IMR-90 (cell line): ENCODE measurements at regions not wholly inside any gene's neighbourhood (a gene's known extent, or its start where the extent isn't known, plus 50 kb on each side); places are given as distances from the start of the nearest gene placed in this dataset.

ENCODE experiments used
- ATAC-seq: fragments of 200-7000 bp; cut with Tn5 transposase; 2 replicates; pipeline ENCODE4 v1.9.1; 2020; ENCODE audit warnings: low read depth, mild to moderate bottlenecking, moderate library complexity
- BruUV-seq: library from RNA; stranded (reverse); fragments of 400-500 nt; replicated peaks from 2 replicates; lab custom pipeline; 2021; lab: Mats Ljungman, UMichigan
- CTCF ChIA-PET: fragments of 300-600 bp; formaldehyde crosslinking; extraction: SDS; loops from one replicate; lab custom pipeline; 2021; ENCODE audit warnings: antibody characterized with exemption; lab: Yijun Ruan, JAX
- POLR2A ChIA-PET: fragments of 300-600 bp; sonication (Branson Sonifier 250); formaldehyde crosslinking; loops from one replicate; lab custom pipeline; 2022; ENCODE audit warnings: antibody characterized with exemption; ENCODE audit not compliant: unreplicated experiment; lab: Charles Lee
- DNase-seq: peaks from one replicate; pipeline ENCODE4 v3.0.0; 2013
- H2AFZ ChIP-seq: replicated peaks from 2 replicates; pipeline ENCODE3; 2013; ENCODE audit warnings: low read length, mild to moderate bottlenecking; ENCODE audit not compliant: poor library complexity
- H2AK5ac ChIP-seq: 2 replicates; pipeline ENCODE4 v1.6.1; 2013; ENCODE audit warnings: low read depth, low read length, inconsistent platforms
- H2AK9ac ChIP-seq: replicated peaks from 2 replicates; pipeline ENCODE3; 2013; ENCODE audit warnings: mild to moderate bottlenecking, low read depth, low read length, moderate library complexity; ENCODE audit not compliant: poor library complexity
- H2BK120ac ChIP-seq: 2 replicates; pipeline ENCODE4 v1.6.1; 2013; ENCODE audit warnings: low read depth, low read length, inconsistent platforms
- H2BK15ac ChIP-seq: 3 replicates; pipeline ENCODE4 v1.6.1; 2013; ENCODE audit warnings: low read depth, low read length, inconsistent platforms
- H2BK20ac ChIP-seq: 2 replicates; pipeline ENCODE4 v1.6.1; 2013; ENCODE audit warnings: low read depth, mild to moderate bottlenecking, inconsistent platforms, low read length, moderate library complexity
- H2BK5ac ChIP-seq: 2 replicates; pipeline ENCODE4 v1.6.1; 2013; ENCODE audit warnings: mild to moderate bottlenecking, low read depth, low read length, inconsistent platforms; ENCODE audit not compliant: poor library complexity, severe bottlenecking
- H3K14ac ChIP-seq: replicated peaks from 2 replicates; pipeline ENCODE4 v1.6.1; 2013; ENCODE audit warnings: low read depth, low read length, inconsistent platforms
- H3K18ac ChIP-seq: 2 replicates; pipeline ENCODE4 v1.6.1; 2013; ENCODE audit warnings: low read depth, low read length, control low read depth
- H3K23ac ChIP-seq: 2 replicates; pipeline ENCODE4 v1.6.1; 2013; ENCODE audit warnings: low read depth, low read length, inconsistent platforms
- H3K27ac ChIP-seq: 2 replicates; pipeline ENCODE4 v1.5.1; 2013; ENCODE audit warnings: mild to moderate bottlenecking, control low read depth, low read length; ENCODE audit not compliant: insufficient read depth
- H3K27me3 ChIP-seq: 2 replicates; pipeline ENCODE4 v1.6.1; 2013; ENCODE audit warnings: low read length; ENCODE audit not compliant: control insufficient read depth, insufficient read depth
- H3K36me3 ChIP-seq: 2 replicates; pipeline ENCODE4 v1.6.1; 2013; ENCODE audit warnings: low read length, mixed read lengths; ENCODE audit not compliant: control insufficient read depth, insufficient read depth
- H3K4ac ChIP-seq: 2 replicates; pipeline ENCODE4 v1.6.1; 2013; ENCODE audit warnings: low read depth, low read length, inconsistent platforms
- H3K4me1 ChIP-seq: 2 replicates; pipeline ENCODE4 v1.6.1; 2013; ENCODE audit warnings: low read length, mixed read lengths; ENCODE audit not compliant: control insufficient read depth, insufficient read depth
- H3K4me2 ChIP-seq: 2 replicates; pipeline ENCODE4 v1.6.1; 2013; ENCODE audit warnings: low read depth, mild to moderate bottlenecking, control low read depth, low read length, moderate library complexity
- H3K4me3 ChIP-seq: 2 replicates; pipeline ENCODE4 v1.5.1; 2013; ENCODE audit warnings: low read depth, mild to moderate bottlenecking, control low read depth, low read length, moderate library complexity; ENCODE audit not compliant: insufficient read depth
- H3K56ac ChIP-seq: 2 replicates; pipeline ENCODE4 v1.6.1; 2013; ENCODE audit warnings: low read length, inconsistent platforms; ENCODE audit not compliant: insufficient read depth; ENCODE audit errors: extremely low read depth
- H3K79me1 ChIP-seq, 2 experiments: 2 replicates each; pipeline ENCODE4 v1.6.1; 2013; ENCODE audit warnings: low read length in 2 of 2, inconsistent platforms in 1 of 2, low read depth in 1 of 2
- H3K9ac ChIP-seq: 2 replicates; pipeline ENCODE4 v1.6.1; 2013; ENCODE audit warnings: low read depth, low read length, control low read depth
- H3K9me1 ChIP-seq: 2 replicates; pipeline ENCODE4 v1.6.1; 2013; ENCODE audit warnings: low read length, inconsistent platforms; ENCODE audit not compliant: insufficient read depth
- H3K9me3 ChIP-seq: 2 replicates; pipeline ENCODE4 v1.6.1; 2013; ENCODE audit warnings: low read length; ENCODE audit not compliant: control insufficient read depth, insufficient read depth
- H4K20me1 ChIP-seq: 2 replicates; pipeline ENCODE4 v1.6.1; 2013; ENCODE audit warnings: low read length, inconsistent platforms; ENCODE audit not compliant: insufficient read depth
- H4K5ac ChIP-seq: 2 replicates; pipeline ENCODE4 v1.6.1; 2013; ENCODE audit warnings: mild to moderate bottlenecking, low read depth, low read length, control low read depth
- H4K8ac ChIP-seq, 2 experiments: 2 replicates each; pipeline ENCODE4 v1.6.1; 2013; ENCODE audit warnings: low read depth in 2 of 2, low read length in 2 of 2, control low read depth in 1 of 2, inconsistent platforms in 1 of 2
- H4K91ac ChIP-seq: 2 replicates; pipeline ENCODE4 v1.6.1; 2013; ENCODE audit warnings: low read depth, low read length, inconsistent platforms; ENCODE audit not compliant: insufficient read depth
- CEBPB ChIP-seq: IDR thresholded peaks from 2 replicates; pipeline ENCODE4 v1.6.1; 2012; ENCODE audit warnings: low read depth, low read length, improper control_type of control experiment
- FOS ChIP-seq: fragments of 150-350 bp; IDR thresholded peaks from 2 replicates; pipeline ENCODE4 v1.6.1; 2016; ENCODE audit warnings: low read depth, low read length
- MAFK ChIP-seq: IDR thresholded peaks from 2 replicates; pipeline ENCODE4 v1.6.1; 2012; ENCODE audit warnings: low read depth, low read length, improper control_type of control experiment
- MAZ ChIP-seq: IDR thresholded peaks from 2 replicates; pipeline ENCODE4 v1.6.1; 2012; ENCODE audit warnings: low read depth, mild to moderate bottlenecking, low read length, improper control_type of control experiment, moderate library complexity, borderline replicate concordance
- WGBS, 2 experiments: methylation state at CpG; one replicate each; pipeline versions ENCODE4 v1.1.5 to v1.1.7; 2013; ENCODE audit warnings: missing lambda C conversion rate in 2 of 2; ENCODE audit not compliant: insufficient read length in 1 of 2; ENCODE audit errors: extremely low coverage in 2 of 2; 5-methylcytosine and 5-hydroxymethylcytosine counted together
- dilution Hi-C: fragments of 300-500 bp; cut with HindIII; formaldehyde crosslinking; loops from one replicate; pipeline ENCODE4 v1.14.3; 2018; ENCODE audit warnings: low sequenced_read_pairs; ENCODE audit not compliant: unreplicated experiment
- in situ Hi-C: fragments of 300-500 bp; cut with MboI; formaldehyde crosslinking; loops from 3 replicates; pipeline ENCODE4 v1.14.3; 2019; ENCODE audit warnings: low sequenced_read_pairs, inconsistent platforms, mixed read lengths
- intact Hi-C: fragments of 100-400 bp; cut with micrococcal nuclease; formaldehyde crosslinking; loops from 2 replicates; pipeline ENCODE4 v1.10.0; 2022
- TF ChIP-seq, protein P1 (sequence below): fragments of 150-350 bp; IDR thresholded peaks from 2 replicates; pipeline ENCODE4 v1.6.1; 2017; ENCODE audit warnings: mild to moderate bottlenecking, antibody characterized with exemption, low read length, low read depth
- TF ChIP-seq, protein P2 (sequence below): conservative IDR thresholded peaks from 2 replicates; pipeline ENCODE4 v1.5.1; 2012; ENCODE audit warnings: mild to moderate bottlenecking, low read depth, low read length, improper control_type of control experiment

DNA sequence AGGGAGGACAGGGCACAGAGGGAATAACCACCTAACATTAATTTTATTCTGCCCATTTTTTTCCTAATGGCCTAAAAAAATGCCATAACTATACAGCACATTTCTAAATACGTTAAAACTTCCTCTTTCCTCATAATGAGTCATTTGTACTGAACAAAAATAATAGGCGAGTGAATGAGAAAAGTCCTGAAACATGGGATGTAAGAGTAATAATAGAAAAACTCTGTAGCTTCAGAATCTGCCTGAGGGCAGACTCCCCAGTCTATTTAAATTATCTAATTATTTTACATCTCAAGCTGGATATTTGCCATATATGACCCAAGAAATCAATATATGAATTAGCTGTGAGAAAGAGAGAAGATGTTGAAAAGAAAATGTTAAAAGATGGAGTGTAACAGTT, 285.1 kb downstream of the TMX3 start:
- H3K27ac ChIP-seq: no peak overlapping the region; the same call in 1 of the 2 replicates
- H4K8ac ChIP-seq: peak overlapping the region; percentile 91 to 93
- no CpG with 5 or more reads among the region's 2 CpGs for WGBS, 2 experiments
- H3K56ac ChIP-seq: peak overlapping the region; percentile 30; the same call in 1 of the 2 replicates
- H3K9me3 ChIP-seq: no peaks in the 10 kb centered on the region
- no peak for TF ChIP-seq MAZ
- no peak for TF ChIP-seq MAFK
- TF ChIP-seq, protein P1, sequence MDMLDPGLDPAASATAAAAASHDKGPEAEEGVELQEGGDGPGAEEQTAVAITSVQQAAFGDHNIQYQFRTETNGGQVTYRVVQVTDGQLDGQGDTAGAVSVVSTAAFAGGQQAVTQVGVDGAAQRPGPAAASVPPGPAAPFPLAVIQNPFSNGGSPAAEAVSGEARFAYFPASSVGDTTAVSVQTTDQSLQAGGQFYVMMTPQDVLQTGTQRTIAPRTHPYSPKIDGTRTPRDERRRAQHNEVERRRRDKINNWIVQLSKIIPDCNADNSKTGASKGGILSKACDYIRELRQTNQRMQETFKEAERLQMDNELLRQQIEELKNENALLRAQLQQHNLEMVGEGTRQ: no peak
- TF ChIP-seq, protein P2, sequence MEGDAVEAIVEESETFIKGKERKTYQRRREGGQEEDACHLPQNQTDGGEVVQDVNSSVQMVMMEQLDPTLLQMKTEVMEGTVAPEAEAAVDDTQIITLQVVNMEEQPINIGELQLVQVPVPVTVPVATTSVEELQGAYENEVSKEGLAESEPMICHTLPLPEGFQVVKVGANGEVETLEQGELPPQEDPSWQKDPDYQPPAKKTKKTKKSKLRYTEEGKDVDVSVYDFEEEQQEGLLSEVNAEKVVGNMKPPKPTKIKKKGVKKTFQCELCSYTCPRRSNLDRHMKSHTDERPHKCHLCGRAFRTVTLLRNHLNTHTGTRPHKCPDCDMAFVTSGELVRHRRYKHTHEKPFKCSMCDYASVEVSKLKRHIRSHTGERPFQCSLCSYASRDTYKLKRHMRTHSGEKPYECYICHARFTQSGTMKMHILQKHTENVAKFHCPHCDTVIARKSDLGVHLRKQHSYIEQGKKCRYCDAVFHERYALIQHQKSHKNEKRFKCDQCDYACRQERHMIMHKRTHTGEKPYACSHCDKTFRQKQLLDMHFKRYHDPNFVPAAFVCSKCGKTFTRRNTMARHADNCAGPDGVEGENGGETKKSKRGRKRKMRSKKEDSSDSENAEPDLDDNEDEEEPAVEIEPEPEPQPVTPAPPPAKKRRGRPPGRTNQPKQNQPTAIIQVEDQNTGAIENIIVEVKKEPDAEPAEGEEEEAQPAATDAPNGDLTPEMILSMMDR: no peak
- TF ChIP-seq FOS: no peak
- peak; percentile 8; the same call in 1 of the 2 replicates for TF ChIP-seq CEBPB
- H3K4me2 ChIP-seq: no peak overlapping the region
- no peaks in the 10 kb centered on the region for H3K36me3 ChIP-seq
- no peak overlapping the region for H2AK9ac ChIP-seq
- no peaks in the 10 kb centered on the region for H4K20me1 ChIP-seq
- in situ Hi-C loops (no loop called here), intact Hi-C loops (no loop called here), dilution Hi-C loops (no loop called here)
- peaks cover 12% of the 10 kb centered on the region for H3K9me1 ChIP-seq
- peak overlapping the region; percentile 100; the same call in 1 of the 3 replicates for H2BK15ac ChIP-seq
- CTCF ChIA-PET: no interaction called here
- no peak overlapping the region for H3K14ac ChIP-seq
- H4K91ac ChIP-seq: peak overlapping the region; percentile 97
- no peak overlapping the region for H3K4me3 ChIP-seq
- H3K18ac ChIP-seq: peak overlapping the region; percentile 98; the same call in 1 of the 2 replicates
- H2BK20ac ChIP-seq: peak overlapping the region; percentile 92
- no peaks in the 10 kb centered on the region for H3K27me3 ChIP-seq
- H2AK5ac ChIP-seq: no peak overlapping the region
- no peaks in the 10 kb centered on the region for H3K79me1 ChIP-seq
- H3K4ac ChIP-seq: peak overlapping the region; percentile 96; the same call in 1 of the 2 replicates
- H2BK120ac ChIP-seq: peak overlapping the region; percentile 97
- H3K4me1 ChIP-seq: peaks cover 15% of the 10 kb centered on the region
- H2AFZ ChIP-seq: no peak overlapping the region
- ATAC-seq: peak; percentile 19; the same call in 1 of the 2 replicates
- H4K5ac ChIP-seq: peak overlapping the region; percentile 98; the same call in 1 of the 2 replicates
- peak; percentile 77 for DNase-seq
- BruUV-seq: no TSS peak
- no peak overlapping the region for H3K9ac ChIP-seq
- POLR2A ChIA-PET: interaction anchor here (0.5 kb wide), 1 partner anchor 917 kb away, joined by 3 read pairs; no protein-coding TSS in a partner anchor
- no peak overlapping the region for H3K23ac ChIP-seq
- peak overlapping the region; percentile 99 for H2BK5ac ChIP-seq
